ENCODE measurements at regions not wholly inside any gene's neighbourhood (a gene's known extent, or its start where the extent isn't known, plus 50 kb on each side); places are given as distances from the start of the nearest gene placed in this dataset.
"Not testable (repeated sequence)": the region's sequence is repeated elsewhere in the genome, so short reads cannot be mapped to it uniquely, and the experiment has no call there.

DNA sequence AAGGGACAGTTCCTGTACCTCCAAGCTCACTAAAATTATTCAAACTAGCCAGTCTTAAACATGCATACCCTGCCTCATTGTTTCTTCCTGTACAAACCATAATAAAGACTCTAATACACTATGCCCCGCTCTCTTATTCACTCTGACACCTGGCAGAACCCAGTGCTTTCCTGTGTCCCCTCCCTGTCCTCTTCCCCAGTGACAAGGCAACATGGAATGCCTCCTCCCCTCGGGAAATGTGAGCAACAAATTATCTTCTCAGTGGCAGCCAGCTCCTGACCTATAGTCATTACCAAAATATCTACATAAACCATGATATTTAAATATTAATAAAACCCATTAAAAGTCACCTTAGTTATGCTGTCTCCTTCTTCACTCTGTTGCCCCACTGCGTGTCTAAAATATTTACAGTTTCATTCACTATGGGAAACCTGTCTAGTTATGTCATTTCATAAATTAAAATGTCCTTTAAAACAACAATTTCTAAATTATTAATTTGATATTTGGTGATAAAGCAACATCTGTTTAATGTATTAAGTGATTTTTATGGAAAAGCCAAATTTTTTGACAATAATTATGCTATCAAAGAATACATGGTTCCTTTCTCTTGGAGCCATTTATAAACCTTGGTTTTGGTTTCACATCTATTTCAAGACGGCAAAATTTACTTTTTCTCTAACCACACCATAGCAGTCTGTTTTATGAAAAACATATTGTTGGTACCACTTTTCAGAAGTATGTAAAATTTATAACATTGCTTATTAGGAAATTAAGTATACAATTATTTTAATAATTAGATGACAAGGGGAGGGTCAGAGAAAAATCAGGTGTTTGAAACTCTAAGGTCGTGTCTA lies 1355.2 kb downstream of the XPNPEP1 start:
- no peak for DNase-seq

- DNase-seq, result no peak
Measured at GRCh38 chr10:108566316-108567107, 1356.8 kb downstream of the XPNPEP1 start.

GRCh38 chr10:108562105-108562504 lies 1361.2 kb downstream of the XPNPEP1 start:
- no peak for DNase-seq

- no peak for DNase-seq
Measured at GRCh38 chr10:108561649-108562048, 1361.7 kb downstream of the XPNPEP1 start.

GRCh38 chr10:108560488-108560887 lies 1362.8 kb downstream of the XPNPEP1 start:
- DNase-seq, result no peak

GRCh38 chr10:108556186-108556585 lies 1367.1 kb downstream of the XPNPEP1 start:
- no peak for DNase-seq

GRCh38 chr10:108545921-108546320 lies 1377.4 kb downstream of the XPNPEP1 start:
- no peak for DNase-seq

- peak; percentile 66 for DNase-seq
Measured at GRCh38 chr10:108544500-108545120, 1378.7 kb downstream of the XPNPEP1 start.

- not testable (repeated sequence) for DNase-seq
Measured at GRCh38 chr10:108533551-108533950, 1369.0 kb upstream of the SORCS1 start.

GRCh38 chr10:108523016-108523800 lies 1358.7 kb upstream of the SORCS1 start:
- no peak for DNase-seq

DNA sequence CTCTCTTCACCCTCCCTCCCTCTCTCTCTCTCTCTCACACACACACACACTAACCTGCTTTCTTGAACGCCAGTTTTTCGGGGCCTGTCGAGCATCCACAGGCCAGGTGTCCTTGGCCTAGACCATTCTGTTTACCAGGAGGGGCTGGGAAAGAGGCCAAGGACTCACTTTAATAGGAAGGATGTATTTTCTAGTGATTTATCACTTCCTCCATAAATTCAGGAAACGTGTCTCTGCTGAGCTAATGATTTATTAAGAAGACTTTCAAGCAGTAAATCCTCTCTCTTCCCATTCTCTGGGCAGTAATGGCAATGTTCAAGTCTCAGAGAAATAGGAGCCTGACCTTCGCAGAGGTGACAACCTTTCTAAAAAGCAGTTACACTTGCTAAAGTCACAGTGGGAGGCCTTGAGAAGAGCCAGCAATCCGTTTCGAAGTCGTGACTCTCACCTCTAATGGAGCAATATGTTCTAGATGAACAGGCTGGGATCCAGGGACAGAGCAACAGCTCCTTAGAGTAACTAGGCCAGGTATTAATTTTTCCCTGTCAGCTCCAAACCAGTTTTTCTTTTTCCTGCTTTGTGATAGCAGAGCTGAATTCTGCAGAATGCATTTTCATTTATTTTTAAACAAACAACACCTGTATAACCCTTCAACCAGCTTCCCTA lies 1357.5 kb upstream of the SORCS1 start:
- DNase-seq, result no peak

DNA sequence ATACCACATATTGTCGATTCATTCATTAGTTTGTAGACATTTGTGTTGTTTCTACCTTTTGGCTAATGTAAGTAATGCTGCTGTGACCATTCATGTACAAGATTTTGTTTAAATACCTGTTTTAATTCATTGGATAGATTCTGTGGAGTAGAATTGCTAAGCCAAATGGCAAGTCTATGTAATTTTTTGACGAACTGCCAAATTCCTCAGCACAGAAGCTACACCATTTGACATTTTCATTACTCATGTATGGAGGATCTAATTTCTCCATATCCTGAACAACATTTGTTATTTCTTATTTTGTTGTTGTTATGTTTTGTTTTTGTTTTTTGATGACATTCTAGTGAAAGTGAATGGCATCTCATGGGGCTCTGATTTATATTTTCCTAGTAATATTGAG lies 1351.3 kb upstream of the SORCS1 start:
- no peak for DNase-seq

- DNase-seq, result no peak
Measured at GRCh38 chr10:108500396-108500795, 1335.9 kb upstream of the SORCS1 start.

GRCh38 chr10:108496106-108496505 lies 1331.6 kb upstream of the SORCS1 start:
- DNase-seq, result no peak

- DNase-seq, result no peak
Measured at GRCh38 chr10:108490944-108491343, 1326.4 kb upstream of the SORCS1 start.

DNA sequence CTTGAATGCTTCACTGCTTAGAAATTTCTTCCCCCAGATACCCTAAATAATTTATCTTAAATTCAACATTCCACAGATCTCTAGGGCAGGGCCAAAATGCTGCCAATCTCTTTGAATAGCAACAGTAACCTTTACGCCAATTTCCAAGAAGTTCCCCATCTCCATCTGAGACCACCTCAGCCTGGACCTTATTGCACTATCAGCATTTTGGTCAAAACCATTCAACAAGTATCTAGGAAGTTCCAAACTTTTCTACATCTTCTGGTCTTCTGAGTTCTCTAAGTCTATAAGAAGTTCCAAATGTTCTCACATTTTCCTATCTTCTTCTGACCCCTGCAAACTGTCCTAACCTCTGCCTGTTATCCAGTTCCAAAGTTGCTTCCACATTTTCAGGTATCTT lies 1306.9 kb upstream of the SORCS1 start:
- DNase-seq, result no peak

DNA sequence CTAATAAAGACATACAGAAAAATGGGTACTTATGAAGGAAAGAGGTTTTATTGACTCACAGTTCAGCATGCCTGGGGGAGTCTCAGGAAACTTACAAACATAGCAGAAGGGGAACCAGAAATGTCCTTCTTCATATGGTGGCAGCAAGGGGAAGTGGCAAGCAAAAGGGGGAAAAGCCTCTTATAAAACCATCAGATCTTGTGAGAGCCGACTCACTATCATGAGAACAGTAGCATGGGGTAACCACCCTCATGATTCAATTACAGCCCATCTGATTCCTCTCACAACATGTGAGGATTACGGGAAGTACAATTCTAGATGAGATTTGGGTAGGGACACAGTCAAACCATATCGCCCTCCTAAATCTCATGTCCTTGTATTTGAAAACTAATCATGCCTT lies 1305.4 kb upstream of the SORCS1 start:
- no peak for DNase-seq

- no peak for DNase-seq
Measured at GRCh38 chr10:108465871-108466641, 1301.5 kb upstream of the SORCS1 start.

- no peak for DNase-seq
Measured at GRCh38 chr10:108462005-108462404, 1297.5 kb upstream of the SORCS1 start.

GRCh38 chr10:108454793-108455192 lies 1290.3 kb upstream of the SORCS1 start:
- no peak for DNase-seq

DNA sequence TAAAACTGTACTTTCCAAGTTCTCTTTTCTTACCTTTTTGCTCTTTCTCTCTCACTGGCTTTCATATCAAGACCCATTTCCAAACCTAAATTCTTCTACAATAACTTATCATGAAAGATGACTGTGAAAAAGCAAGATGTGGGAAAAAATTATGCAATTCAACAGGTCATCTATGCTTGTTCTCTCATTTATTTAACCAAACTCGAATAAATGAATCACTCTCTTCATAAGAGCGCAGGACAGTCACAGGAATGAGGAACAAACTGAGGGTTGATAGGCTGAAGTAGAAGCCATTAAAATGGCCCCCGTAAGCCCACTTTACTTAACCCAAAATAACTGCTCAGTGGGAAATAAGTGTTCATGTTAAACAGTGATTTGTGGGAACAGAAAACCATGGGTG lies 1289.7 kb upstream of the SORCS1 start:
- DNase-seq, result no peak

Measured in activated CD4-positive, alpha-beta T cell treated with anti-CD3 and anti-CD28 coated beads, Interleukin-2, Interleukin-6, amounts not matched to agents 100 ng/mL and 50 ng/mL, durations not matched to agents 16 hours and 8 hours (primary cell).